GM19324 (cell line): ENCODE measurements at regions not wholly inside any gene's neighbourhood (a gene's known extent, or its start where the extent isn't known, plus 50 kb on each side); places are given as distances from the start of the nearest gene placed in this dataset.
"Not testable (repeated sequence)": the region's sequence is repeated elsewhere in the genome, so short reads cannot be mapped to it uniquely, and the experiment has no call there.

Experiments
- ATAC-seq: cut with Tn5 transposase; IDR thresholded peaks from one replicate; pipeline ENCODE4 v1.9.1; 2021; ENCODE audit warnings: mild to moderate bottlenecking, moderate library complexity; ENCODE audit not compliant: unreplicated experiment, low FRiP score

GRCh38 chr2:126253669-126254068 lies 402.3 kb upstream of the GYPC start:
- no peak for ATAC-seq

DNA sequence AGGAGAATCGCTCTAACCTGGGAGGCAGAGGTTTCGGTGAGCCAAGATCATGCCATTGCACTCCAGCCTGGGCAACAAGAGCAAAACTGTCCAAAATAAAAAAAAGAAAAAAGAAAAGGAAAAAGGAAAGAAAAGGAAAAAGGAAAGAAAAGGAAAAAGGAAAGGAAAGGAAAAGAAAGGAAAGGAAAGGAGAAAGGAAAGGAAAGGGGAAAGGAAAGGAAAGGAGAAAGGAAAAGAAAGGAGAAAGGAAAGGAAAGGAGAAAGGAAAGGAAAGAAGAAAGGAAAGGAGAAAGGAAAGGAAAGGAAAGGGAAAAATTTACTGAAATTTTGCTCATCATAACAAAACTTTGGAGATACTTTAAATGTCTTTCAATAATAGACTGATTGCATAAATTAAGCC lies 391.3 kb upstream of the GYPC start:
- ATAC-seq, result no peak

DNA sequence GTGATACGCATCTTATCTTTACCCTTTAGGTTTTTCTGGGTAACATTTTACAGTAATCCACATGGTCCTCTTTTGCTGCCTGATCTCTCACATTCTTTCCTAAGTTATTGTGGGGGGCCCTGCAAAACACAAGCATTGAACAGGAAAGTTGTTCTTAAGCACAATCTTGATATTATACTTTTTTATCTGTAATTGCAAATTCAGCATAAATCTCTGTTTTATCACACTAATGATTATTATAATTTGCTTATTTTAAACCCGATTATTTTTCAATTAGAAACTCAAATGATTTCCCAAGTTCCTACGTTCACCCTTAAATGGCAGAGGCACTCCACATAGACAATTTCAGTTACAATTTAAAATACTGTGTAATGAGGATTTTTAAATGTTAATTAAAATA lies 386.0 kb upstream of the GYPC start:
- no peak for ATAC-seq

DNA sequence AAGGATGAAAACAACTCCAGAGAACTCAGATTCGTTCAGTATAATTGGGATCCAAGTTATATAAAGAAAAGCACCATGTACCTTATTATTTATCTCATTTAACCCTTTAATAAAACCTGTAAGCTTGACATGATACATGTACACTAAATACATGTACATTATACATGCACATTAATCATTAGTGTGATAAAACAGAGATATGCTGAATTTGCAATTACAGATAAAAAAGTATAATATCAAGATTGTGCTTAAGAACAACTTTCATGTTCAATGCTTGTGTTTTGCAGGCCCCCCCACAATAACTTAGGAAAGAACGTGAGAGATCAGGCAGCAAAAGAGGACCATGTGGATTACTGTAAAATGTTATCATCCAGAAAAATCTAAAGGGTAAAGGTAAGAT lies 385.4 kb upstream of the GYPC start:
- ATAC-seq, result no peak

- ATAC-seq, result no peak
Observed at GRCh38 chr2:126272401-126272800, 383.6 kb upstream of the GYPC start.

GRCh38 chr2:126275098-126275497 lies 380.9 kb upstream of the GYPC start:
- no peak for ATAC-seq

- ATAC-seq, result not testable (repeated sequence)
Observed at GRCh38 chr2:126276268-126276667, 379.7 kb upstream of the GYPC start.

GRCh38 chr2:126288362-126288761 lies 367.6 kb upstream of the GYPC start:
- ATAC-seq, result no peak

DNA sequence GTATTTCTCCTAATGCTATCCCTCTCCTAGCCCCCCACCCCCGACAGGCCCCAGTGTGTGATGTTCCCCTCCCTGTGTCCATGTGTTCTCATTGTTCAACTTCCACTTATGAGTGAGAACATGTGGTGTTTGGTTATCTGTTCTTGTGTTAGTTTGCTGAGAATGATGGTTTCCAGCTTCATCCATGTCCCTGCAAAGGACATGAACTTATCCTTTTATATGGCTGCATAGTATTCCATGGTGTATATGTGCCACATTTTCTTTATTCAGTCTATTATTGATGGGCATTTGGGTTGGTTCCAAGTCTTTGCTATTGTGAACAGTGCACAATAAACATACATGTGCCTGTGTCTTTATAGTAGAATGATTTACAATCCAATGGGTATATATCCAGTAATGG lies 362.0 kb upstream of the GYPC start:
- ATAC-seq, result not testable (repeated sequence)

- ATAC-seq, result no peak
Observed at GRCh38 chr2:126299469-126299976, 356.4 kb upstream of the GYPC start.

- no peak for ATAC-seq
Observed at GRCh38 chr2:126300348-126300747, 355.6 kb upstream of the GYPC start.

DNA sequence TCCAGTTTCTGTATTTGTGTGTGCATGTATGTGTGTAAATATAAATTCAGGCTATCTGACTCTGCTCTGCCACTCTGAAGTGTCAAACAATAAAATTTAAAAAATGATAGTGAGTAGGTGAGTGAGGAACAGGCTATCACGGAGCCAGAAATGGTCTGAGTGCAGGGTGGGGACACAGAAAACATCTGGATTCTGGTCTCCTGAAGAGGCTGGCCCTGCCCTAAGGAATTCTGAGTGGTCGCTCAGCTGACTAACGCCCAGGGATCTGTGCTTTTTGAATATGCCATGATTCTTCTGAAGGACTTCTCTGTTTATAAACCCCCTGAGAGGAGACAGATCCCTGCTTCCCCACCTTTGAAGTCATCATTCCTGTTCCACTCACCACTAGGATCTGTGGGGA lies 353.9 kb upstream of the GYPC start:
- ATAC-seq, result no peak

DNA sequence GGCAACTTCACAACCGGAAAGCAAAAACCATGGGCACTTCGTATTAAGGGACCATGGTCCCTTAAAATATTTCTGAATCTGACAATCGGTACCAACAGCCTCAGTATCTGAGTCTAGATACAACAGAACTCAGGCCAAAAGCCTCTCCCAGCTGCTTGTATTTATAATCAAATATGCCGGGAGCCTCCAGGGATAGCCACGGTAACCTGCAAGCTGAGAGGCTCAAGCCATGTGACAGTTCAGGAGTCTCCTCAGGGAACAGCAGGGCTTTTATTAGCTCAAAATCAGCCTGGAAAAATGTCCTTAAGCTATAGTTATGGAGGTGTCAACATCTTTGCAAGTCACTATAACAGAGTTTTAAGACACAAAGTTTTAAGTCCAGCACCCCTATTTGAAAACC lies 352.8 kb upstream of the GYPC start:
- no peak for ATAC-seq

GRCh38 chr2:126304154-126304553 lies 351.8 kb upstream of the GYPC start:
- ATAC-seq, result no peak

GRCh38 chr2:126306539-126306938 lies 349.4 kb upstream of the GYPC start:
- no peak for ATAC-seq

DNA sequence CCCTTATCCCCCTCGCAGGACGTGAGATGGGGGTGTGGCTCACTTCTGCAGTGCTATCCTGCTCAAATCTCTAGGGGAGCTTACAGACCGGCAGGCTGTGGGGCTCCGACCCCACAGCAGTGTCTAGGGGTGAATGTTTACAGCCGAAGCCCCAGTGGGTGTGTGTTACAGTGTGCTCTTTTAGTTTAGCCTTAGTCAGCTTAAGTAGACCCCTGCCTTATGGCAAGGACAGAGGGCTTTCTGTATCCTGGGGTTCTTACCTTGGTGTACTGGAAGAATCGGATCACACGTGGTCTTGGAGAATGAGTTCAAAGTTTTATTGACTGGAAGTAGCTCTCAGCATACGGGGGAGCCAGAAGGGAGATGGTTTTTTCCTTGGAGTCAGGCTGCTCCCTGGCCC lies 348.2 kb upstream of the GYPC start:
- no peak for ATAC-seq

DNA sequence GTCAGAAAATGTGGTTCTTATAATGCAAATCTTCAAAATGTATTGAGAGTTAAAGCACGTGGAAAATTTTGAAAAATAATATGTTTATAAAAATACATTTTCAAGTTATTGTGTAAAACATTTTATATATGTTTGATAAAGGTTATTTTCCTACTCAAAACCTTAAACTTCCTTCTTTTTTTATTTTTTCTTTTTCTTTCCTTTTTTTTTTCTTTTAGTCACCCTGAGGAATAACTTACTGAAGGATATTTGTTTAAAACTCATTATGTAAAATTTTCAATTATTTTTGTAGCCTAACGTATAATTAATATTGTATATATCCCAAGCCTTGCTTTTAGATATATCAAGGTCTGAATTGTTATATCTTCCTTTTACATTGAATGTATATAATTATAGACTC lies 346.8 kb upstream of the GYPC start:
- no peak for ATAC-seq

DNA sequence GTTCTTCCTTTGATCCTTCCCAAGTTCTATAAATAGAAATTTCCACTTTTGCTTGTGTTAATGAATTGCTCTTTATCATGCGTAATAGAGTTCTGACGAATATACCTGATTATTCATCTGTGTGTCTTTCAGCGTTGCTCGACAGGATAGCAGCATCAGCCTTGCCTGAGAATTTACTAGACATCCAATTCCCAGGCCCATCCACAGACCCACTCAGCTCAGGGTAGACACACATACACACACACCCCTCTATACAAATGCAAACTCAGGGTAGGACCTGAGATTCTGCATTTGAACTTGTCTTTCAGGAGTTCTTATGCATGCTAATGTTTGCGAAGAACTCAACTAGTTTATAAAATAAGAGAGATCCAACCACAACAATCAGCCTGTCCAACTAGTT lies 343.4 kb upstream of the GYPC start:
- ATAC-seq, result no peak

DNA sequence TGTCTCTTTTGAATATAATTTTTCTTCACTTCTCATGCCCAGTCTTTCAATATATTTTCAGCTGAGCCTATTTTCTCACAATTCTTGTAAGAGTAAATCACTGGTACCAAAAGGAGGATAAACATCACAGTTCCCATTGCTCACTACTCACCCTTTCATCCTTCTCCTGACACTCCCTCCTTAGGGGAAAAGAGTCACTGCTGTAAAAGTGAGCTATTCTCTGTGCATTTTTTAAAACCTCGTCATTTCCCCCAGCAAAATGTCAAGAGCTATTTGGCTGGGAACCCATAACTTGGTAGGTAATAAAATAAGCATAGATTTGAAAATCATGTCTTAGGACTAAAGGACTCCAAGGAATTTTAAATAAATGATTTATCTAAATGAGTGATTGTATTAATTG lies 340.1 kb upstream of the GYPC start:
- no peak for ATAC-seq

DNA sequence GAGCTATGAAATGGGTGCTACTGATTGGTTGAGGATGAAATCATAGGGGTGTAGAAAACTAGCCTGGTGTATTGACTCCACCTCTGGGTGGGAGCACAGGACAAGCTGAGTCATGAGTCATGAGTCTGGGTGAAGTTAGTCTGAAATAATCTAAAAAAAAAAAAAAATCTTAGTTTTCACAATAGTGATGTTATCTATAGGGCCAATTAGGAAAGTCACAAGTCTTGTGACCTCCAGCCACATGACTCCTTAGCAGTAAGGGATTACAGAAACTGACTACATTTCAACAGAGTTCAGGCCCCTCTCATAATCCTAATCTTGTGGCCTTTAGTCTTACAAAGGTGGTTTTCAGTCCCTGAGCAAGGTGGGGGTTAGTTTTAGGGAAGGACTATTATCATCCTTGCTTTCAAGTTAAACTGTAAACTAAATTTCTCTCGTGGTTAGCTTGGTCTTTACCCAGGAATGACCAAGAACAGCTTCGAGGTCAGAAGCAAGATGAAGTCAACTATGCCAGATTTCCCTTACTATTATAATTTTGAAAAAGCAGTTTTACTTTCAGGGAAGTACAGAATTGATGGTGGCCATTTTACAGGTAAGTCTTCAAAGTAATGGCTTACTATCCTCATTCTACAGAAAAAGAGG lies 338.0 kb upstream of the GYPC start:
- ATAC-seq, result no peak

DNA sequence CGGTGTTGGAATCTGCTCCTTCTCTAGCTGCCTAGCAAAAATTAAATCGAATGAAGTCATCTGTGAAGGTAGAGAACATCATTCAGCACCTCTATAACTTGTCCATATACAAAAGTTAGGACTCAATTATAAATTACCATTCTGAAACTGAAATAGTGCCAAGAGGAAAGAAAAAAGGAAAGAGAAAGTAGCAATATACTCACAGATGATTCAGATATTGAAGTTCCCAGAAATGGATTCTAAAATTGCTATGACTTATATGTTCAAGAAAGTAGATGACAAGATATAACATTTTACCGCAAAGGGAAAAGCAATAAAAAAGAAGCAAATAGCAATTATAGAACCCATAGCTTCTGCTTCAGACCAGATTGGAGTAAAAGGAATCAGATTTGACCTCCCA lies 333.6 kb upstream of the GYPC start:
- ATAC-seq, result no peak

DNA sequence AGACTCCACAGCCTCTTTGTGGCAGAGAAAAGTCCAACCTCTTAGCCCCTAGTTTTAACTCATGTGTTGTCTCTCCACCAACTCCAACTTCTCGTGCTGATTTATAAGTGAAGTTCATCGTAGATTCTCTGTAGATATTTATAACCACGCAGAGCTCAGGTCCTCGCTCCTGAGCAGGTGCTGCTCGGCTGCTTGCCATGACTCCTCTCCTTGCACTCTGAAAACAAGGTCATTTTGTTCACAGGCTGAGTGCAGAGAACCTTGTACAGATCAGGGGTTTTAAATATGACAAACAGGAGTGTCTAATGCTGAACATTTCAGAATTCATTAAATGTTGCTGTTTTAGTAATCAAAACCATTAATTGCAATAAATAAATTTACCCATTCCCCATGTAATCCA lies 330.8 kb upstream of the GYPC start:
- no peak for ATAC-seq

DNA sequence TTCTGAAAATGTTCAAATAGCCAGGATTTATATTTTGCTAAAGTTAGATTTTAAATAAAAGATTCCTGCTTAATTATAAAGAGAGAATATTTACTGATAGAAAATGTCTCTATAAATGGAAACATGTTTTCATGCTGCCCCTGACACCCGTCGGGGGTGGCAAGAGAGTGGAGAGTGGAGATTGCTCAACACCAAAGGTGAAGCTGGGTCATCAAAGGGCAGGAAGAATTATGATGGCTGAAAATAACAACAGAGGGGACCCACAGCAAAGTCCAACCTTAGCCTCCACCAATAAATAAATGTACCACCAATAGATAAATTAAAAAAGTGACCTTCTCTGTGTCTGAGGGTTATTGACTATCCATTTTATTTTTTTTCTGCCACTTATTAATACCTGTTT lies 326.8 kb upstream of the GYPC start:
- ATAC-seq, result no peak
